ENCODE measurements at regions not wholly inside any gene's neighbourhood (a gene's known extent, or its start where the extent isn't known, plus 50 kb on each side); places are given as distances from the start of the nearest gene placed in this dataset.

DNA sequence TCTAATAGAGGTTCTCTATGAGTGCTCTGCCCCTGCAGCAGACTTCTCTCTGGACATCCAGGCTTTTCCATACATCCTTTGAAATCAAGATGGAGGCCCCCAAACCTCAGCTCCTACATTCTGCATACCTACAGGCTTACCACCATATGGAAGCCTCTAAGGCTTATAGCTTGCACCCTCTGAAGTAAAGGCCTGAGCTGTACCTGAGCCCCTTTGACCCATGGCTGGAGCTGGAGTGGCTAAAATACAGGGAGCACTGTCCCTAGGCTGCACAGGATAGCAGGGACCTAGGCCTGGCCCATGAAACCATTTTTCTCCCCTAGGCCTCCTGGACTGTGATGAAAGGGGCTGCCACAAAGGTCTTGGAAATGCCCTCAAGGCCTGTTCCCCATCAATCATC lies 1086.1 kb upstream of the MIR17HG start:
- TF ChIP-seq EZH2phosphoT487 (IDR thresholded peaks at IDR 0.05; ENCODE audit: borderline replicate concordance, low read length), result no peak
- TF ChIP-seq, protein P1, sequence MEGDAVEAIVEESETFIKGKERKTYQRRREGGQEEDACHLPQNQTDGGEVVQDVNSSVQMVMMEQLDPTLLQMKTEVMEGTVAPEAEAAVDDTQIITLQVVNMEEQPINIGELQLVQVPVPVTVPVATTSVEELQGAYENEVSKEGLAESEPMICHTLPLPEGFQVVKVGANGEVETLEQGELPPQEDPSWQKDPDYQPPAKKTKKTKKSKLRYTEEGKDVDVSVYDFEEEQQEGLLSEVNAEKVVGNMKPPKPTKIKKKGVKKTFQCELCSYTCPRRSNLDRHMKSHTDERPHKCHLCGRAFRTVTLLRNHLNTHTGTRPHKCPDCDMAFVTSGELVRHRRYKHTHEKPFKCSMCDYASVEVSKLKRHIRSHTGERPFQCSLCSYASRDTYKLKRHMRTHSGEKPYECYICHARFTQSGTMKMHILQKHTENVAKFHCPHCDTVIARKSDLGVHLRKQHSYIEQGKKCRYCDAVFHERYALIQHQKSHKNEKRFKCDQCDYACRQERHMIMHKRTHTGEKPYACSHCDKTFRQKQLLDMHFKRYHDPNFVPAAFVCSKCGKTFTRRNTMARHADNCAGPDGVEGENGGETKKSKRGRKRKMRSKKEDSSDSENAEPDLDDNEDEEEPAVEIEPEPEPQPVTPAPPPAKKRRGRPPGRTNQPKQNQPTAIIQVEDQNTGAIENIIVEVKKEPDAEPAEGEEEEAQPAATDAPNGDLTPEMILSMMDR (IDR thresholded peaks at IDR 0.05; ENCODE audit: low read depth, low read length, poor library complexity, severe bottlenecking), result no peak
